ENCODE measurements at regions not wholly inside any gene's neighbourhood (a gene's known extent, or its start where the extent isn't known, plus 50 kb on each side); places are given as distances from the start of the nearest gene placed in this dataset.

DNA sequence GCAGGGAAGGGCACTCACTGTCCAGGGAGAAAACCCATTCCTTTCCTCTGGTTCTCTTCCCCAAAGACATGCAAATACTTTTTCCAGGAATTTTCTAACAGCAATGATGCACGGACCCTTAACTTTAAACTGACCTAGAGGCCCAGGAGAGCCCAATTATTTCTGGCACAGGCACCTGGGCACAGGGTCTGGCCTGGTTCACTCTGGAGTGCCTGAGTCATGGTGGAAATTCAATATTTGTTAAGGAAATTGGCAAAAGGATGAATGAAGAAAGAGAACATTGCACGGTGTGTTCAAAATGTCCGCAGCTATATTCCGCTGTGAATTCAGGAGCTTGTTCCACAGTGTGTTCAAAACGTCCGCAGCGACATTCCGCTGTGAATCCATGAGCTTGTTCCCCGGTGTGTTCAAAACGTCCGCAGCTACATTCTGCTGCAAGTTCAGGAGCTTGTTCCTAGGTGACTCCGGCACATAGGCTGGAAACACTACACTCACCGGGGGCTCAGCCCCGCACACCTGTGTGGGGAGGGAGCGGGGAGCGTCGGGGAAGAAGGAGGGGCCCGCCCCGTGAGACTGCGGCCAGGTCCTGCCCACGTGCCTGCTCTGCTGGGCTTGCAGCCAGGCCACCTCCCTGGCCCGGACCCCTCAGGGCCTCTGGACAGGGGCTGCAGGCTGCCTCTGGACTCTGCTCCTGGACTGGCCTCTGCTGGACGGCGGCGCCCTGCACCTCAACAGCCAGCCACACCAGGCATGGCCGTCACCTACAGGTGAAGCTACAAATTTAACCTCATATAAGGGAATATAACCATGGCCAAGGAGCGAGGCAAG is 72.0 kb upstream of the FAM20C start:
- H3K27me3 Mint-ChIP-seq = peaks cover 7 to 69% (median 43%) of the 10 kb centered on the region in 3 donors
- ATAC-seq (ENCODE audit: low read depth in 2 of 2) (no peak), DNase-seq (no peak)
- H3K9me3 Mint-ChIP-seq = peaks cover 0 to 4% (median 0%) of the 10 kb centered on the region in 7 donors
- no peaks in the 10 kb centered on the region for H3K36me3 Mint-ChIP-seq
- peak overlapping the region in 1 of 8 donors; percentile 9 for H3K4me3 Mint-ChIP-seq
- H3K4me1 Mint-ChIP-seq = peaks cover 0 to 4% (median 3%) of the 10 kb centered on the region in 3 donors
- peak overlapping the region in 2 of 6 donors; percentile 41 to 59 for H3K27ac Mint-ChIP-seq

DNA sequence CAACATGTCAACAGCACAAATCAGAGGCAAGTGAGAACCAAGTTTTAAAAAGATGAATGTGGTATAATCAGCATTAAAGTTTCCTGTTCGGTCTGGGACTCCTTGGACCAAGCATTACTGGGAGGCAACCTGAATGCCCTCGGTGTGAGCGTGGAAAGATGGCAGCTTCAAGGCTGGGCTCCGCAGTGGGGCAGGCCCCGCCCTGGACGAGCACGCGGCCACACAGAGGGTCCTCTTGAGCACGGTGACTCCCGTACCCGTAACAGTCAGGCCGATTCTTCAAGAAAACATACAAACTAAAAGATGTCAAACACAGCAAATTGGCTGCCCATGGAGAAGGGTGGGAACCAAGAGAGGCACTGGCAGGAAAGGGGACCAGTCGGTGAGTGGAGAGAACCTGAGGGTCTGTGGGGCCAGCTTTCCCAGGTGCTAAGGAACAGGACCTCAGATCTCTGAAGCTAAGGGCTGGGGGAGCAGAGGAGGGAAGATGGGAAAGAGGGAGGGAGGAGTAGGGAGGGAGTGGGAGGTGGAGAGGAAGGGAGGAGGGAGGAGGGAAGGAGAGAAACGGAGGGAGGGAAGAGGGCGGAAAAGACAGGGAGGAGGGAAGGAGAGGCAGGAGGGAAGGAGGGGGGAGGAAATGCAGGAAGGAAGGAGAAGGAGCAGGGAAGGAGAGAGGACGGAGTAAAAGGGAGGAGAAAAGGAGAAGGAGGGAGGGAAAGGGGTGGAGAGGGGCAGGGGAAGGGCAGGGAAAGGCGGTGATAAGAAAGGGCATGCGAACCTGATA is 71.2 kb upstream of the FAM20C start:
- DNase-seq (no peak), ATAC-seq (ENCODE audit: low read depth in 2 of 2) (no peak)
- peaks cover 6 to 62% (median 35%) of the 10 kb centered on the region in 3 donors for H3K27me3 Mint-ChIP-seq
- H3K27ac Mint-ChIP-seq = peak overlapping the region in 1 of 6 donors; percentile 41
- H3K4me3 Mint-ChIP-seq = no peak overlapping the region
- H3K9me3 Mint-ChIP-seq = peaks cover 0 to 4% (median 0%) of the 10 kb centered on the region in 7 donors
- H3K4me1 Mint-ChIP-seq = peaks cover 0 to 4% (median 3%) of the 10 kb centered on the region in 3 donors
- no peaks in the 10 kb centered on the region for H3K36me3 Mint-ChIP-seq

DNA sequence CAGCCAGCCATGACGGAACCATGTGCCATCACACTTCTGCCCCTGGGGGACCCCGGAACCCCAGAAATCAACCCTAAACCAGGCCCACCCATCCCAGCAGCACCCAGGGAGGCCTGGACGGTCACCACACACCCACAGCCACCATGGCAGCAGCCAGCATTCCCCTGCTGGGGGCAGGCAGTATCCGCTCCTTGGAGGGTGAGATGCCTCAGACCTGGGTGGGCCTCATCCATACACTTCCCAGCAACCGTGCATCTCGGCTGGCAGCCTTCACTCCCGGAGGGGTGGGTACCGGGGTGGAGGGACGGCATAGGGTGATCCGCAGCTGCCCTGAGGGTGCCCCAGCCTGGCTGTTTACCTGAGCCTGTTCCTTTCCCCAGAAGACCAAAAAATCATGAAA is 69.1 kb upstream of the FAM20C start:
- Mint-ChIP-seq H3K4me3 (no peak overlapping the region), H3K4me1 (peaks cover 0 to 4% (median 3%) of the 10 kb centered on the region in 3 donors), H3K36me3 (no peaks in the 10 kb centered on the region), H3K27me3 (peaks cover 0 to 53% (median 23%) of the 10 kb centered on the region in 3 donors), H3K27ac (no peak overlapping the region), H3K9me3 (no peaks in the 10 kb centered on the region)
- DNase-seq (no peak), ATAC-seq (ENCODE audit: low read depth in 2 of 2) (no peak)

DNA sequence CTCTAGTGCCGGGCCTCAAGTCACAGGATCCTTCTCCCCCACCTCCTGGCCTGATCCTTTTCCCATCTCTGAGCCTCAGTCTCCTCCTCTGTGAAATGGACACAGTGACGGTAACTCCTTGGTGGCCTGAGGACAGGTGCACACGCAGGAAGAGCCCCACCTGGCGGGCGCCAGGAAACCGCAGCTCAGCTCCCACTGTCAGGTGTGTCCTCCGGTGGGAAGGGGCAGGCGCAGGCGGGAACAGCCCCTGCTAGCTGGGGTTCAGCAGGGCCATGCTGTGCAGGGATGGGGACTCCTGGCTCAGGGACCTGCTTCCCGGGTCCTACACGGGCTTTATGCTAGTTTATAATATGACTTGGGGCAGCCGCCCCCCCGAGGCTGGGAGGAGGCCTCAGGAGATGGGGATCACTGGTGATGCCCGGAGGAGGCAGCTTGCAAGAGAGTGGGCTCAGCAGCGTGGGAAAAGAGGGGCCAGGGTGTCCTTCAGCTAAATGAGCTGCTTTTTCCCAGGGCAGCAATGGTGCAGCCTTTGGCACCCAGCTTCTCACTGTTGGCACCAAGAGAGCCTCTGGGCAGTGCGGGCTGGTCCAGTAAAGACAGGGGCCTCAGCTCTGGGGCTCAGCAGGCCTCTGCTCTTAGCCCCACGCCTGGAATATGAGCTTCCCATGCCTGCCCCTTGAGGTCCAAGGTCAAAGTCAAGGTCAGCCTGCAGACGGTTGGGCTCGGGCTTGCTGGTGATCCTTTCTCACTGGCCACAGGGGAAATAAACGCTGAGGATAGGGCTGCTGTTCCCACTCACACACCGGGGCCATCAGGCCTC is 68.0 kb upstream of the FAM20C start:
- H3K4me1 Mint-ChIP-seq = no peaks in the 10 kb centered on the region
- no peaks in the 10 kb centered on the region for H3K36me3 Mint-ChIP-seq
- ATAC-seq (ENCODE audit: low read depth in 2 of 2) = no peak
- no peak overlapping the region for H3K27ac Mint-ChIP-seq
- no peak overlapping the region for H3K4me3 Mint-ChIP-seq
- no peak for DNase-seq
- peaks cover 0 to 42% (median 13%) of the 10 kb centered on the region in 3 donors for H3K27me3 Mint-ChIP-seq
- no peaks in the 10 kb centered on the region for H3K9me3 Mint-ChIP-seq

DNA sequence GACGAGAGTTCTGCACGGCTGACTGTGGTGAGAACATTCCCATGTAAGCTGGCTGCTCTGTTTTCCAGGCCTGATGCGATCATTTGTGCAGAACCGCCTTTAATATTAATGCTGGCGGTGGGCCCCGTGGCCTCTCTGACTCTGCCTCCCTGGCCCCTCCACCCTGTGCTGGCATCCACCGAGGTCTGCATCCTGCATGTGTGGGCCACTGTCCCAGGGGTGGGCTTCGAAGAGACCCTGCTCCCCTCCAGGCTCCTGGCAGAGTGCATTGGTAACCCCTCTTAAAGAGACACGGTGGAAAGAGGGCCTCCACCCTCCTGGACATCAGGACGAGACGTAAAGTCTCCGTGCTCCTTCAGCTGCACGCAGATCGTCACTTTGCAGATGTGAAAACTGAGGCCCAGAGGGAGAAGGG is 67.3 kb upstream of the FAM20C start:
- Mint-ChIP-seq H3K9me3 (no peaks in the 10 kb centered on the region), H3K4me1 (peaks cover 0 to 6% (median 3%) of the 10 kb centered on the region in 3 donors), H3K4me3 (no peak overlapping the region), H3K27ac (no peak overlapping the region), H3K36me3 (no peaks in the 10 kb centered on the region), H3K27me3 (peaks cover 0 to 36% (median 13%) of the 10 kb centered on the region in 3 donors)
- ATAC-seq (ENCODE audit: low read depth in 2 of 2) (no peak), DNase-seq (no peak)

DNA sequence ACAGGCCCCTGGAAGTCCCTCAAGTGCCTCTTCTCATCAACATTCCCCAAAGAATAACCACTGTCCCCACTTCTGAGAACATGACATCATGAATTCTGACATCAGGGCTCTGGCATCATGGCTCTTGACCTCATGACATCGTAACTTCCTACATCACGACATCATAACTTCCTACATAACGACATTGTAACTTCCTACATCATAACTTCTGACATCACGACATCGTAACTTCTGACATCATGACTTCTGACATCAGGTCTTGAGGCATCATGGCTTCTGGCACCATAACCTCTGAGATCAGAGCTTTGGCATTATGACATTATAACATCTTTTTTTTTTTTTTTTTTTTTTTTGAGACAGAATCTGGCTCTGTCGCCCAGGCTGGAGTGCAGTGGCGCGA is 66.7 kb upstream of the FAM20C start:
- Mint-ChIP-seq H3K36me3 (no peaks in the 10 kb centered on the region), H3K4me1 (peaks cover 0 to 6% (median 5%) of the 10 kb centered on the region in 3 donors), H3K27me3 (peaks cover 0 to 32% (median 13%) of the 10 kb centered on the region in 3 donors), H3K4me3 (no peak overlapping the region), H3K27ac (no peak overlapping the region), H3K9me3 (no peaks in the 10 kb centered on the region)
- ATAC-seq (ENCODE audit: low read depth in 2 of 2) = no peak
- no peak for DNase-seq

DNA sequence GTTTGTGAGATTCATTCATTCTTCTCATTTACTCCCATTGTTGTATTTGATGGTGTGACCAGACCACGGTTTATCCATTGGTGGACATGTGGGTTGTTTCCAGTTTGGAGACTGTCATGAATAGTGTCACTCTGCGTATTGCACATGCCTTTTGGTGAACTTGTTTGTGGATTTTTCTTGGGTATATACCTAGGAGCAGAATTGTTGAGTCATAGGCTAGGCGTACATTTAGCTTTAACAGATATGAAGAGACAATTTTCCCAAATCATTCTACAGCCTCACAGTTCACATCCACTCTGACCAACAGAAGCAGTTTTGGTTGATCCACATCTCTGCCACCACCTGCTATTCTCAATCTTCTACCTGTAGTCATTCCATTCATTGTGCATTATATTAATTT is 66.0 kb upstream of the FAM20C start:
- Mint-ChIP-seq H3K4me1 (peaks cover 0 to 6% (median 5%) of the 10 kb centered on the region in 3 donors), H3K27me3 (peaks cover 0 to 27% (median 7%) of the 10 kb centered on the region in 3 donors), H3K4me3 (no peak overlapping the region), H3K36me3 (no peaks in the 10 kb centered on the region), H3K27ac (no peak overlapping the region), H3K9me3 (no peaks in the 10 kb centered on the region)
- ATAC-seq (ENCODE audit: low read depth in 2 of 2) = no peak
- DNase-seq = no peak

DNA sequence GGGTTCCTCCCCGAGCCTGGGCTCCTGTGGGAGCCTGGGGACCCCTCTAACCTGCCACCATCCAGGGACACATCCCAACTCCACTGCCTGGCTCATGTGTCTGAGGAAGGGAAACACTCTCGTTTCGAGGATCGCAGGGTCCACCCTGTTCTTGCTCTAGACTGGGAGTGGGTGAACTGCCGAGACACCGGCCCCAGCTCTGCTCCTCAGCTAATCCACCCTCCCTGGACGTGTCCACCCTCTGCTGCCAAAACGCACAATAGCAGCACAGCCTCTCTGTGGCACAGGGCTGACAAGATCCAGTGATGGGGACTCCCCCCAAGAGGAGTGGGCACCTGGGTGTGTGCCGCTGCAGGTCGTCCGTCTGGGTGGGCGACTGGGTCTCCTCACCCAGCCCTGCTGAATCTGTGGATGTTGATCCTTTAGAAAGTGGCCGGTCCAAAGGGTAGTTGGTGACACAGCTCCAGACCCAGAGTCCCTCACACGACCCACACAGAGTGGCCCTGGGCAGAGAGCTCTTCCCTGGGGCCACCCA is 65.2 kb upstream of the FAM20C start:
- DNase-seq (no peak), ATAC-seq (ENCODE audit: low read depth in 2 of 2) (no peak)
- no peaks in the 10 kb centered on the region for H3K36me3 Mint-ChIP-seq
- H3K27me3 Mint-ChIP-seq = peaks cover 0 to 19% (median 0%) of the 10 kb centered on the region in 3 donors
- no peak overlapping the region for H3K4me3 Mint-ChIP-seq
- H3K9me3 Mint-ChIP-seq = no peaks in the 10 kb centered on the region
- peaks cover 0 to 6% (median 5%) of the 10 kb centered on the region in 3 donors for H3K4me1 Mint-ChIP-seq
- no peak overlapping the region for H3K27ac Mint-ChIP-seq

DNA sequence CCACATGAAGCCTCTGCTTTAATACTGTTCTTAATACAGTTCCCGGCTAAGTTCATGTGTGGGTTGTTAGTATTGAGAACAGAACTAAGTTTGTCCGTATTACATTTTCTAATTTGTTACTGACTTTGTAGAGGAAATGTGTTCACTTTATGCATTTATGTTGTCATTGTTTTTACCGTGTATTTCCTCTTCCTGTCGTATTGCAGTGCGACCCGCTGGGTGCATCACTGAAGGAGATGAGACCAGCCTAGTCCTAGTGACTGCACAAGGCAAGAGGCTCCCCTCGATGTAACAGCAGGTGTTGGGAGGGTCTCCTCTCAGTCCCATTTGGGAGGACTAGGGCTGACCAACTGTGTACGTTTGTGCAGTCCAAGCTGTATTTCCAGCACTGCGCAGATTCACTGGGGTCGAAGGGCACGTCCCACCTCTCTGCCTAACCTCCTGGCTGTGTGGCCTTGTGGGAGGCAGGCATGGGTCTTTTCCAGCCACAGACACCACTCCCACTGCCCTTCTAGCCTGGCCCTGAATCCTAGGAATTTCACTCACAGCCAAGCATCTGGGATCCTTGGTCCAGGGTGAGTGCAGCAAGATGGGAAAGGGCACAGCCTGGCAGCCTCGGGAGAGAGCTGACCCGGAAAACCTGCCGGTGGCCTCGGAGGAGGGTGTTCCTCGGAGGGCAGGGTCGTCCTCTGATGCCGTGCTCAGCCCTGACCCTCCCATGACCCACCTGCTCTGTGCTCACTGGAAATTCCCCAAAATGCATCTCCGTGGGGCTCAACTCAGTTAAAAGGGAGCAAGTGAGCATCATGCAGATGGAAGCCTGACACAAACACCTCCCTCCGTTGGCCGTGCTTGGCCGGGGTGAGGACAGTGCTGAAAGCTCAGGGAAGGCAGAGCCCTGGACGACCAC is 63.9 kb upstream of the FAM20C start:
- Mint-ChIP-seq H3K36me3 (no peaks in the 10 kb centered on the region), H3K27me3 (peaks cover 5 to 9% (median 8%) of the 10 kb centered on the region in 3 donors), H3K9me3 (no peaks in the 10 kb centered on the region), H3K4me1 (peaks cover 0 to 6% (median 5%) of the 10 kb centered on the region in 3 donors), H3K4me3 (no peak overlapping the region), H3K27ac (peak overlapping the region in 1 of 6 donors; percentile 60)
- ATAC-seq (ENCODE audit: low read depth in 2 of 2) = no peak
- no peak for DNase-seq

DNA sequence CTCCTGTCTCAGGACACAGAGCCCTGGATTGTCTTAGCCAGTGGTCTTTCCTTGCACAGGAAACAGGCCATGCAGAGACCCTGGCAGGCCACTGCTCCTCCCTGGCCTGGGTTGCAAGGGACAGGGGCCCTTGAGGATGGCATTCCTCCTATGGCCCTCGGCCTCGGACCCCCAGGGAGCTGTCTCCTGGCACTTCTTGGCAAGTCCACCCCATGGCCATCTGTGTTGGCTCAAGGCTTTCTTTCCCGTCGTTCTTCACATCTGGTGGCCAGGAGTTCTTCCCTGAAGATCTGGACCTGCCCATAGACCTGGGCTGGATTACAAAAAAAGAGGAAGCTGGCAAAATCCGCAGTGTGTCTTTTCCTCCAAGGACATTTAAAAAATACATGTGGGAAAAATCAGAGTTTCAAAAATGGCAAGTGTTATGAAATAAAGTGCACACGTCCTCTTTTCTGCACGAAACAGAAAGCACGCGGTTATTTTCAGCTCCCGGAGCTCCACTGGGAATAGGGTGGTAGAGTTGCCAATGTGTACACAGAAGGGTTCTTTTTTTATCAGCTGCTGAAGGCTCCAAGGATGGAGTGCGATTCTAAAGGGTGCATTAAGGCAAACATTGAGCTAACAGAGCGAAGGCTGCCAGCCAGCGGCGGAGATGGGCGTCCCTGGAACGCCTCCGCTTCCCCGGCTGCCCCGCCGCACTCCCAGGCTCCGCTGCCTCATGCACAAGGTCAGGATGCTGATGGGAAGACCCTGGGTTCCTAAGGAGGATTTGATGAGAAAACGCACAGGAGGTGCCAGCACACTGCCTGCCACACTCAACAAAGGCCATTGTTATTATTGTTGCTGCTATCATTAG is 62.8 kb upstream of the FAM20C start:
- Mint-ChIP-seq H3K27ac (peak overlapping the region in 2 of 6 donors; percentile 27 to 42), H3K27me3 (peaks cover 7 to 12% (median 9%) of the 10 kb centered on the region in 3 donors), H3K4me1 (peaks cover 0 to 6% (median 5%) of the 10 kb centered on the region in 3 donors), H3K9me3 (no peaks in the 10 kb centered on the region), H3K4me3 (peak overlapping the region in 1 of 8 donors; percentile 8), H3K36me3 (no peaks in the 10 kb centered on the region)
- DNase-seq = no peak
- ATAC-seq (ENCODE audit: low read depth in 2 of 2) = no peak

DNA sequence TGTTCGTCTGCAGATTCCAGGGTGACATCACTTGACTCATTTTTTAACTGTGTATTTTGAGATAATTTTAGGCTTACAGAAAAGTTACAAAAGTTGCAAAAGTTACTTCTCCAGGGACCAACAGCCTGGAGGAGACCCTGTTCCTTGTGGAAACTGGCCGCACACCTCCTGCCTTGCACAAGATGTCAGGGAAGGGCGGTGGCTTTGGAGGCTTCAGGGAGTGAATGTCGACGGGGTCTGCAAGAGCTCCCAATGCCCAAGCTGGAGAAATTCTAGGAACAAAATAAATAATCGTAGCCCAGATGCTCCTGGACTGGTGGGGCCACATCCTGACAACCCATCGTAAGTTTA is 62.2 kb upstream of the FAM20C start:
- no peaks in the 10 kb centered on the region for H3K36me3 Mint-ChIP-seq
- no peak for ATAC-seq (ENCODE audit: low read depth in 2 of 2)

More for the DNA sequence above, 62.2 kb upstream of the FAM20C start:
- DNase-seq = no peak
- H3K9me3 Mint-ChIP-seq = no peaks in the 10 kb centered on the region
- peak overlapping the region in 1 of 6 donors; percentile 42 for H3K27ac Mint-ChIP-seq
- H3K27me3 Mint-ChIP-seq = peaks cover 9 to 17% (median 12%) of the 10 kb centered on the region in 3 donors
- H3K4me3 Mint-ChIP-seq = peak overlapping the region in 1 of 8 donors; percentile 9
- peaks cover 0 to 6% (median 5%) of the 10 kb centered on the region in 3 donors for H3K4me1 Mint-ChIP-seq
